ENCODE measurements at regions not wholly inside any gene's neighbourhood (a gene's known extent, or its start where the extent isn't known, plus 50 kb on each side); places are given as distances from the start of the nearest gene placed in this dataset.

DNA sequence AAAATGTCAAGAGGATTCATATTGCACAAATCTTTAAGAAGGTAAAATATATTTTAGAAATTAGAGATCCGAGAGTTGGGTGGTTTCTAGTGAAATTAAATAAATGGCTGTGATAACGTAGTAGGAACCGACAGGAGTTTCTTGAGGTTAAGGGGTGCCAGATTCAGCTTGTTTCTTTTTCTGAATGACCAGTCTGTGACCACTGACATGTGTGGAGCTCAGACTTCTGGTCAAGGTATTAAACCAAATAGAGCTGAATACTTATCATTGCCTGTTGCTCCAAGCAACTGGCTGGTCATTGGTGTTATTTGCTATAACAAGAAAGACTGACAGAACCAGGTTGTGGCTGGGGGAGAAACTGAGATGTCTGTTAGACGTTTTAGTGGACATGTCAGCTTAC lies 408.2 kb upstream of the HS6ST1 start:
- no peak overlapping the region for H3K9ac ChIP-seq (ENCODE audit: low read depth in 1 of 2, low read length in 2 of 2)
- no peaks in the 10 kb centered on the region for H3K27me3 ChIP-seq (ENCODE audit: control insufficient read depth in 4 of 4, insufficient read depth in 4 of 4, low read length in 3 of 4)
- no peaks in the 10 kb centered on the region for H3K4me1 ChIP-seq (ENCODE audit: control insufficient read depth in 4 of 4, insufficient read depth in 4 of 4, low read length in 3 of 4)
- WGBS, result 83% methylated on average over 4 of the region's 4 CpGs
- H3K36me3 ChIP-seq (ENCODE audit: control insufficient read depth in 4 of 4, insufficient read depth in 3 of 4, low read depth in 1 of 4, low read length in 3 of 4), result no peaks in the 10 kb centered on the region
- no peak for TF ChIP-seq RAD21 (IDR thresholded peaks at IDR 0.05)
- TF ChIP-seq, protein P1, sequence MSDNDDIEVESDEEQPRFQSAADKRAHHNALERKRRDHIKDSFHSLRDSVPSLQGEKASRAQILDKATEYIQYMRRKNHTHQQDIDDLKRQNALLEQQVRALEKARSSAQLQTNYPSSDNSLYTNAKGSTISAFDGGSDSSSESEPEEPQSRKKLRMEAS (IDR thresholded peaks at IDR 0.05), result no peak
- no peak for TF ChIP-seq HNF4A (conservative IDR thresholded peaks at IDR 0.05)
- TF ChIP-seq RXRA (IDR thresholded peaks at IDR 0.05), result no peak
- no peak for TF ChIP-seq HNF4G (IDR thresholded peaks at IDR 0.05)
- TF ChIP-seq GABPA (IDR thresholded peaks at IDR 0.05 in 1 of 2, conservative IDR thresholded peaks at IDR 0.05 in 1 of 2), result no peak
- TF ChIP-seq EGR1 (IDR thresholded peaks at IDR 0.05; ENCODE audit: low read depth in 2 of 2), result no peak
- no peak for TF ChIP-seq FOXA2 (IDR thresholded peaks at IDR 0.05)
- no peak for TF ChIP-seq YY1 (IDR thresholded peaks at IDR 0.05)
- TF ChIP-seq, protein P2, sequence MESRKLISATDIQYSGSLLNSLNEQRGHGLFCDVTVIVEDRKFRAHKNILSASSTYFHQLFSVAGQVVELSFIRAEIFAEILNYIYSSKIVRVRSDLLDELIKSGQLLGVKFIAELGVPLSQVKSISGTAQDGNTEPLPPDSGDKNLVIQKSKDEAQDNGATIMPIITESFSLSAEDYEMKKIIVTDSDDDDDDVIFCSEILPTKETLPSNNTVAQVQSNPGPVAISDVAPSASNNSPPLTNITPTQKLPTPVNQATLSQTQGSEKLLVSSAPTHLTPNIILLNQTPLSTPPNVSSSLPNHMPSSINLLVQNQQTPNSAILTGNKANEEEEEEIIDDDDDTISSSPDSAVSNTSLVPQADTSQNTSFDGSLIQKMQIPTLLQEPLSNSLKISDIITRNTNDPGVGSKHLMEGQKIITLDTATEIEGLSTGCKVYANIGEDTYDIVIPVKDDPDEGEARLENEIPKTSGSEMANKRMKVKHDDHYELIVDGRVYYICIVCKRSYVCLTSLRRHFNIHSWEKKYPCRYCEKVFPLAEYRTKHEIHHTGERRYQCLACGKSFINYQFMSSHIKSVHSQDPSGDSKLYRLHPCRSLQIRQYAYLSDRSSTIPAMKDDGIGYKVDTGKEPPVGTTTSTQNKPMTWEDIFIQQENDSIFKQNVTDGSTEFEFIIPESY (IDR thresholded peaks at IDR 0.05), result no peak
- TF ChIP-seq SP1 (IDR thresholded peaks at IDR 0.05), result no peak
- TF ChIP-seq, protein P3, sequence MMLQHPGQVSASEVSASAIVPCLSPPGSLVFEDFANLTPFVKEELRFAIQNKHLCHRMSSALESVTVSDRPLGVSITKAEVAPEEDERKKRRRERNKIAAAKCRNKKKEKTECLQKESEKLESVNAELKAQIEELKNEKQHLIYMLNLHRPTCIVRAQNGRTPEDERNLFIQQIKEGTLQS (IDR thresholded peaks at IDR 0.05), result no peak
- no peak for TF ChIP-seq REST (IDR thresholded peaks at IDR 0.05)
- peaks cover 0 to 4% (median 0%) of the 10 kb centered on the region in 4 donors for H3K9me3 ChIP-seq (ENCODE audit: control insufficient read depth in 4 of 4, low read length in 3 of 4)
- DNase-seq (ENCODE audit: low spot score), result no peak
- H3K4me3 ChIP-seq (ENCODE audit: low read depth in 1 of 3, low read length in 3 of 3), result no peak overlapping the region
- H3K27ac ChIP-seq (ENCODE audit: low read depth in 1 of 2, low read length in 2 of 2), result no peak overlapping the region

- Histone ChIP-seq H3K27ac (ENCODE audit: low read depth in 1 of 2, low read length in 2 of 2) (no peak overlapping the region), H3K36me3 (ENCODE audit: control insufficient read depth in 4 of 4, insufficient read depth in 3 of 4, low read depth in 1 of 4, low read length in 3 of 4) (no peaks in the 10 kb centered on the region), H3K27me3 (ENCODE audit: control insufficient read depth in 4 of 4, insufficient read depth in 4 of 4, low read length in 3 of 4) (no peaks in the 10 kb centered on the region), H3K9ac (ENCODE audit: low read depth in 1 of 2, low read length in 2 of 2) (no peak overlapping the region), H3K4me3 (ENCODE audit: low read depth in 1 of 3, low read length in 3 of 3) (no peak overlapping the region), H3K9me3 (ENCODE audit: control insufficient read depth in 4 of 4, low read length in 3 of 4) (peaks cover 0 to 4% (median 0%) of the 10 kb centered on the region in 4 donors), H3K4me1 (ENCODE audit: control insufficient read depth in 4 of 4, insufficient read depth in 4 of 4, low read length in 3 of 4) (no peaks in the 10 kb centered on the region)
- DNase-seq (ENCODE audit: low spot score), result no peak
- TF ChIP-seq RAD21 (IDR thresholded peaks at IDR 0.05), result no peak
- no peak for TF ChIP-seq FOXA1 (IDR thresholded peaks at IDR 0.05)
- TF ChIP-seq CTCF (IDR thresholded peaks at IDR 0.05; ENCODE audit: low read depth, low read length, missing input control), result no peak
- no peak for TF ChIP-seq YY1 (IDR thresholded peaks at IDR 0.05)
- TF ChIP-seq NR2F2 (IDR thresholded peaks at IDR 0.05), result no peak
- no peak for TF ChIP-seq RXRA (IDR thresholded peaks at IDR 0.05)
- TF ChIP-seq, protein P2 (IDR thresholded peaks at IDR 0.05), result no peak
- TF ChIP-seq HNF4A (conservative IDR thresholded peaks at IDR 0.05), result no peak
- WGBS, result 81% methylated on average over 2 of the region's 2 CpGs
These were observed 408.7 kb upstream of the HS6ST1 start for GRCh38 chr2:128727404-128727803.

Data from liver (tissue), 8 donors.